ENCODE measurements at regions not wholly inside any gene's neighbourhood (a gene's known extent, or its start where the extent isn't known, plus 50 kb on each side); places are given as distances from the start of the nearest gene placed in this dataset.
A peak's percentile ranks its signal among the peaks of the same experiment; 100 is the strongest.

- Histone ChIP-seq H3K36me3 (ENCODE audit: insufficient read depth, insufficient read length, low read length) (no peaks in the 10 kb centered on the region), H3K4me3 (ENCODE audit: insufficient read length, low read depth) (no peak overlapping the region), H3K9me3 (ENCODE audit: insufficient read depth, low read length) (no peaks in the 10 kb centered on the region), H3K27me3 (ENCODE audit: insufficient read depth, insufficient read length) (no peaks in the 10 kb centered on the region), H3K9ac (ENCODE audit: insufficient read length, low read depth) (no peak overlapping the region), H3K4me1 (ENCODE audit: insufficient read depth, insufficient read length) (no peaks in the 10 kb centered on the region)
- TF ChIP-seq YY1 (IDR thresholded peaks at IDR 0.05; ENCODE audit: insufficient read depth, insufficient read length) (no peak), SUZ12 (IDR thresholded peaks at IDR 0.05; ENCODE audit: extremely low read depth, insufficient read depth, insufficient read length) (no peak), ZNF274 (IDR thresholded peaks at IDR 0.05; ENCODE audit: low read depth, low read length) (no peak)
- no peak for DNase-seq (ENCODE audit: low read depth, low spot score)
Observed at GRCh38 chr2:14221466-14221865, 411.1 kb upstream of the LRATD1 start.

- Histone ChIP-seq H3K4me1 (ENCODE audit: insufficient read depth, insufficient read length) (no peaks in the 10 kb centered on the region), H3K27me3 (ENCODE audit: insufficient read depth, insufficient read length) (no peaks in the 10 kb centered on the region), H3K9me3 (ENCODE audit: insufficient read depth, low read length) (no peaks in the 10 kb centered on the region), H3K9ac (ENCODE audit: insufficient read length, low read depth) (no peak overlapping the region), H3K36me3 (ENCODE audit: insufficient read depth, insufficient read length, low read length) (no peaks in the 10 kb centered on the region), H3K4me3 (ENCODE audit: insufficient read length, low read depth) (no peak overlapping the region)
- DNase-seq (ENCODE audit: low read depth, low spot score) = no peak
- no peak for TF ChIP-seq SUZ12 (IDR thresholded peaks at IDR 0.05; ENCODE audit: extremely low read depth, insufficient read depth, insufficient read length)
- TF ChIP-seq YY1 (IDR thresholded peaks at IDR 0.05; ENCODE audit: insufficient read depth, insufficient read length) = no peak
- no peak for TF ChIP-seq ZNF274 (IDR thresholded peaks at IDR 0.05; ENCODE audit: low read depth, low read length)
Observed at GRCh38 chr2:14223576-14223975, 408.9 kb upstream of the LRATD1 start.

DNA sequence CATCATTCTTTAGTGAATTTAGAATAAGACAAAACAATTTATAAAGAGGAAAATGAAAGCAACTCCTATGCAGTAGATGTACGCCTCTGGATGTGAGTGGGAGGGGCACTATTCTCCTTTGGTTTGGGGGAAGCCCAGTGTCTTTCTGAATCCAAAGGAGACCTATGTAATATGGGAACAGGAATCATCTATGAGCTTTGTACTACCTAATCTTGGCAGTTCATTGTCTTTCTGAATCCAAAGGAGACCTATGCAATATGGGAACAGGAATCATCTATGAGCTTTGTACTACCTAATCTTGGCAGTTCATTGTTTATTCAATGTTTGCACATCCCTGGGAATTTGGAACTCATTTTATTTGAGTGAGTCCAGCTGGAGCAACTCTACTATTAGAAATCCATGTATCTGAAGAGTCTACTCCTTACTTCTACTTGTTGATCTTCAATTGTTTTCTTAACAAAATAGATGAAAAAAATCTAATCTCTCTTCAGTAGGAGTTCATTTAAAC, 401.1 kb upstream of the LRATD1 start:
- Histone ChIP-seq H3K36me3 (ENCODE audit: insufficient read depth, insufficient read length, low read length) (no peaks in the 10 kb centered on the region), H3K4me1 (ENCODE audit: insufficient read depth, insufficient read length) (no peaks in the 10 kb centered on the region), H3K27me3 (ENCODE audit: insufficient read depth, insufficient read length) (no peaks in the 10 kb centered on the region), H3K4me3 (ENCODE audit: insufficient read length, low read depth) (no peak overlapping the region), H3K9me3 (ENCODE audit: insufficient read depth, low read length) (no peaks in the 10 kb centered on the region), H3K9ac (ENCODE audit: insufficient read length, low read depth) (no peak overlapping the region)
- TF ChIP-seq ZNF274 (IDR thresholded peaks at IDR 0.05; ENCODE audit: low read depth, low read length) = no peak
- TF ChIP-seq YY1 (IDR thresholded peaks at IDR 0.05; ENCODE audit: insufficient read depth, insufficient read length) = no peak
- no peak for TF ChIP-seq SUZ12 (IDR thresholded peaks at IDR 0.05; ENCODE audit: extremely low read depth, insufficient read depth, insufficient read length)
- no peak for DNase-seq (ENCODE audit: low read depth, low spot score)

GRCh38 chr2:14232217-14232616, 400.3 kb upstream of the LRATD1 start:
- Histone ChIP-seq H3K9ac (ENCODE audit: insufficient read length, low read depth) (no peak overlapping the region), H3K4me3 (ENCODE audit: insufficient read length, low read depth) (no peak overlapping the region), H3K36me3 (ENCODE audit: insufficient read depth, insufficient read length, low read length) (no peaks in the 10 kb centered on the region), H3K4me1 (ENCODE audit: insufficient read depth, insufficient read length) (no peaks in the 10 kb centered on the region), H3K27me3 (ENCODE audit: insufficient read depth, insufficient read length) (no peaks in the 10 kb centered on the region), H3K9me3 (ENCODE audit: insufficient read depth, low read length) (no peaks in the 10 kb centered on the region)
- TF ChIP-seq YY1 (IDR thresholded peaks at IDR 0.05; ENCODE audit: insufficient read depth, insufficient read length) (no peak), ZNF274 (IDR thresholded peaks at IDR 0.05; ENCODE audit: low read depth, low read length) (no peak), SUZ12 (IDR thresholded peaks at IDR 0.05; ENCODE audit: extremely low read depth, insufficient read depth, insufficient read length) (no peak)
- DNase-seq (ENCODE audit: low read depth, low spot score) = peak; percentile 77

- no peaks in the 10 kb centered on the region for H3K4me1 ChIP-seq (ENCODE audit: insufficient read depth, insufficient read length)
- H3K9me3 ChIP-seq (ENCODE audit: insufficient read depth, low read length) = no peaks in the 10 kb centered on the region
- DNase-seq (ENCODE audit: low read depth, low spot score) = no peak
- H3K27me3 ChIP-seq (ENCODE audit: insufficient read depth, insufficient read length) = no peaks in the 10 kb centered on the region
- H3K4me3 ChIP-seq (ENCODE audit: insufficient read length, low read depth) = no peak overlapping the region
- no peaks in the 10 kb centered on the region for H3K36me3 ChIP-seq (ENCODE audit: insufficient read depth, insufficient read length, low read length)
- TF ChIP-seq SUZ12 (IDR thresholded peaks at IDR 0.05; ENCODE audit: extremely low read depth, insufficient read depth, insufficient read length) (no peak), YY1 (IDR thresholded peaks at IDR 0.05; ENCODE audit: insufficient read depth, insufficient read length) (no peak), ZNF274 (IDR thresholded peaks at IDR 0.05; ENCODE audit: low read depth, low read length) (no peak)
- H3K9ac ChIP-seq (ENCODE audit: insufficient read length, low read depth) = no peak overlapping the region
Observed at GRCh38 chr2:14234911-14235310, 397.6 kb upstream of the LRATD1 start.

DNA sequence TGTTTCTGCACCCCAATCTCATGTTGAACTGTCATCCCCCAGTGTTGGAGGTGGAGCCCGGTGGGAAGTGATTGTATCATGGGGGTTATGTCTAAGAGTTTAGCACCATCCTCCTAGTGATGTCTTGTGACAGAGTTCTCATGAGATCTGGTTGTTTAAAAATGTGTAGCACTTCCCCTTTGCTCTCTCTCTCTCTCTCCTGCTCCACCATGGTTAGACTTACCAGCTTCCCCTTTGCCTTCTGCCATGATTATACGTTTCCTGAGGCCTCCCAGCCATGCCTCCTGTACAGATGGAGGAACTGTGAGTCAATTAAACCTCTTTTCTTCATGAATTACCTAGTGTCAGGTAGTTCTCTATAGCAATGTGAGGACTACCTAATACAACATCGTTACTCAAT, 396.9 kb upstream of the LRATD1 start:
- DNase-seq (ENCODE audit: low read depth, low spot score) = no peak

GRCh38 chr2:14237902-14238301, 394.6 kb upstream of the LRATD1 start:
- no peak for TF ChIP-seq YY1 (IDR thresholded peaks at IDR 0.05; ENCODE audit: insufficient read depth, insufficient read length)
- TF ChIP-seq SUZ12 (IDR thresholded peaks at IDR 0.05; ENCODE audit: extremely low read depth, insufficient read depth, insufficient read length) = no peak
- TF ChIP-seq ZNF274 (IDR thresholded peaks at IDR 0.05; ENCODE audit: low read depth, low read length) = no peak

More for the DNA sequence above, 396.9 kb upstream of the LRATD1 start:
- H3K4me3 ChIP-seq (ENCODE audit: insufficient read length, low read depth) = no peak overlapping the region
- H3K9me3 ChIP-seq (ENCODE audit: insufficient read depth, low read length) = no peaks in the 10 kb centered on the region
- no peaks in the 10 kb centered on the region for H3K36me3 ChIP-seq (ENCODE audit: insufficient read depth, insufficient read length, low read length)
- no peak overlapping the region for H3K9ac ChIP-seq (ENCODE audit: insufficient read length, low read depth)
- H3K27me3 ChIP-seq (ENCODE audit: insufficient read depth, insufficient read length) = no peaks in the 10 kb centered on the region
- TF ChIP-seq ZNF274 (IDR thresholded peaks at IDR 0.05; ENCODE audit: low read depth, low read length) (no peak), YY1 (IDR thresholded peaks at IDR 0.05; ENCODE audit: insufficient read depth, insufficient read length) (no peak), SUZ12 (IDR thresholded peaks at IDR 0.05; ENCODE audit: extremely low read depth, insufficient read depth, insufficient read length) (no peak)
- H3K4me1 ChIP-seq (ENCODE audit: insufficient read depth, insufficient read length) = no peaks in the 10 kb centered on the region

More at GRCh38 chr2:14237902-14238301, 394.6 kb upstream of the LRATD1 start:
- H3K4me1 ChIP-seq (ENCODE audit: insufficient read depth, insufficient read length) = no peaks in the 10 kb centered on the region
- no peaks in the 10 kb centered on the region for H3K9me3 ChIP-seq (ENCODE audit: insufficient read depth, low read length)
- H3K27me3 ChIP-seq (ENCODE audit: insufficient read depth, insufficient read length) = no peaks in the 10 kb centered on the region
- H3K4me3 ChIP-seq (ENCODE audit: insufficient read length, low read depth) = no peak overlapping the region
- H3K9ac ChIP-seq (ENCODE audit: insufficient read length, low read depth) = no peak overlapping the region
- no peak for DNase-seq (ENCODE audit: low read depth, low spot score)
- H3K36me3 ChIP-seq (ENCODE audit: insufficient read depth, insufficient read length, low read length) = no peaks in the 10 kb centered on the region

Data from NT2/D1 (cell line).